HG03378 (cell line): ENCODE measurements at regions not wholly inside any gene's neighbourhood (a gene's known extent, or its start where the extent isn't known, plus 50 kb on each side); places are given as distances from the start of the nearest gene placed in this dataset.
"Not testable (repeated sequence)": the region's sequence is repeated elsewhere in the genome, so short reads cannot be mapped to it uniquely, and the experiment has no call there.

ENCODE experiments used
- ATAC-seq: cut with Tn5 transposase; IDR thresholded peaks from one replicate; pipeline ENCODE4 v1.9.1; 2021; ENCODE audit warnings: mild to moderate bottlenecking, moderate library complexity; ENCODE audit not compliant: unreplicated experiment

- not testable (repeated sequence) for ATAC-seq
These were observed 279.5 kb upstream of the LUZP2 start for GRCh38 chr11:24217319-24217718.

- ATAC-seq = no peak
These were observed 271.4 kb upstream of the LUZP2 start for GRCh38 chr11:24225501-24225900.

GRCh38 chr11:24226606-24227005 lies 270.2 kb upstream of the LUZP2 start:
- ATAC-seq = no peak

GRCh38 chr11:24233041-24233440 lies 263.8 kb upstream of the LUZP2 start:
- no peak for ATAC-seq

GRCh38 chr11:24234822-24235508 lies 261.9 kb upstream of the LUZP2 start:
- no peak for ATAC-seq

- no peak for ATAC-seq
These were observed 257.8 kb upstream of the LUZP2 start for GRCh38 chr11:24238771-24239645.

GRCh38 chr11:24239930-24240329 lies 256.9 kb upstream of the LUZP2 start:
- ATAC-seq = no peak

GRCh38 chr11:24240496-24241175 lies 256.2 kb upstream of the LUZP2 start:
- no peak for ATAC-seq

- ATAC-seq = no peak
These were observed 250.1 kb upstream of the LUZP2 start for GRCh38 chr11:24246715-24247114.

- ATAC-seq = no peak
These were observed 249.0 kb upstream of the LUZP2 start for GRCh38 chr11:24247846-24248245.

- ATAC-seq = no peak
These were observed 246.9 kb upstream of the LUZP2 start for GRCh38 chr11:24249921-24250320.

- no peak for ATAC-seq
These were observed 243.6 kb upstream of the LUZP2 start for GRCh38 chr11:24253237-24253760.

- ATAC-seq = no peak
These were observed 232.0 kb upstream of the LUZP2 start for GRCh38 chr11:24264868-24265267.

GRCh38 chr11:24267014-24267413 lies 229.8 kb upstream of the LUZP2 start:
- ATAC-seq = no peak

GRCh38 chr11:24271798-24272197 lies 225.1 kb upstream of the LUZP2 start:
- no peak for ATAC-seq

- ATAC-seq = not testable (repeated sequence)
These were observed 222.6 kb upstream of the LUZP2 start for GRCh38 chr11:24274214-24274781.

GRCh38 chr11:24286238-24286637 lies 210.6 kb upstream of the LUZP2 start:
- no peak for ATAC-seq

- no peak for ATAC-seq
These were observed 207.6 kb upstream of the LUZP2 start for GRCh38 chr11:24289301-24289700.

GRCh38 chr11:24293964-24294363 lies 202.9 kb upstream of the LUZP2 start:
- no peak for ATAC-seq

- no peak for ATAC-seq
These were observed 201.5 kb upstream of the LUZP2 start for GRCh38 chr11:24295360-24295759.

GRCh38 chr11:24297461-24297860 lies 199.4 kb upstream of the LUZP2 start:
- no peak for ATAC-seq
